ENCODE measurements at regions not wholly inside any gene's neighbourhood (a gene's known extent, or its start where the extent isn't known, plus 50 kb on each side); places are given as distances from the start of the nearest gene placed in this dataset.
"Not testable (repeated sequence)": the region's sequence is repeated elsewhere in the genome, so short reads cannot be mapped to it uniquely, and the experiment has no call there.

GRCh38 chr14:98934569-98934968 is 337.4 kb downstream of the BCL11B start:
- H3K4me3 Mint-ChIP-seq; H3K27ac Mint-ChIP-seq; H3K27me3 Mint-ChIP-seq (ENCODE audit: low read depth); H3K36me3 Mint-ChIP-seq (ENCODE audit: low read depth); H3K9me3 Mint-ChIP-seq: not testable (repeated sequence)
- peaks cover 43% of the 10 kb centered on the region for H3K4me1 Mint-ChIP-seq (ENCODE audit: low read depth)

GRCh38 chr14:98935921-98936320 is 336.1 kb downstream of the BCL11B start:
- Mint-ChIP-seq H3K4me1 (ENCODE audit: low read depth) (peaks cover 41% of the 10 kb centered on the region), H3K27ac (no peak overlapping the region), H3K27me3 (ENCODE audit: low read depth) (peaks cover 4% of the 10 kb centered on the region), H3K36me3 (ENCODE audit: low read depth) (peaks cover 6% of the 10 kb centered on the region), H3K4me3 (no peak overlapping the region), H3K9me3 (peaks cover 5% of the 10 kb centered on the region)

GRCh38 chr14:98937021-98937420 is 335.0 kb downstream of the BCL11B start:
- Mint-ChIP-seq H3K36me3 (ENCODE audit: low read depth) (peaks cover 6% of the 10 kb centered on the region), H3K27ac (no peak overlapping the region), H3K9me3 (peaks cover 5% of the 10 kb centered on the region), H3K4me1 (ENCODE audit: low read depth) (peaks cover 36% of the 10 kb centered on the region), H3K4me3 (no peak overlapping the region), H3K27me3 (ENCODE audit: low read depth) (peaks cover 4% of the 10 kb centered on the region)

GRCh38 chr14:98937712-98938505 is 334.1 kb downstream of the BCL11B start:
- Mint-ChIP-seq H3K9me3 (peaks cover 5% of the 10 kb centered on the region), H3K36me3 (ENCODE audit: low read depth) (peaks cover 6% of the 10 kb centered on the region), H3K27ac (no peak overlapping the region), H3K27me3 (ENCODE audit: low read depth) (peaks cover 4% of the 10 kb centered on the region), H3K4me1 (ENCODE audit: low read depth) (peaks cover 28% of the 10 kb centered on the region), H3K4me3 (no peak overlapping the region)

GRCh38 chr14:98940693-98941437 is 331.1 kb downstream of the BCL11B start:
- peaks cover 4% of the 10 kb centered on the region for H3K9me3 Mint-ChIP-seq
- H3K27ac Mint-ChIP-seq = no peak overlapping the region
- H3K4me3 Mint-ChIP-seq = no peak overlapping the region
- peaks cover 4% of the 10 kb centered on the region for H3K27me3 Mint-ChIP-seq (ENCODE audit: low read depth)
- peaks cover 16% of the 10 kb centered on the region for H3K4me1 Mint-ChIP-seq (ENCODE audit: low read depth)
- H3K36me3 Mint-ChIP-seq (ENCODE audit: low read depth) = peaks cover 3% of the 10 kb centered on the region

- H3K4me1 Mint-ChIP-seq (ENCODE audit: low read depth) = peaks cover 16% of the 10 kb centered on the region
Observed at GRCh38 chr14:98941481-98941880, 330.5 kb downstream of the BCL11B start.

GRCh38 chr14:98943907-98944306 is 328.1 kb downstream of the BCL11B start:
- H3K27me3 Mint-ChIP-seq (ENCODE audit: low read depth) = no peaks in the 10 kb centered on the region
- no peak overlapping the region for H3K27ac Mint-ChIP-seq
- H3K36me3 Mint-ChIP-seq (ENCODE audit: low read depth) = no peaks in the 10 kb centered on the region
- peaks cover 4% of the 10 kb centered on the region for H3K9me3 Mint-ChIP-seq
- peaks cover 14% of the 10 kb centered on the region for H3K4me1 Mint-ChIP-seq (ENCODE audit: low read depth)
- no peak overlapping the region for H3K4me3 Mint-ChIP-seq

More at GRCh38 chr14:98941481-98941880, 330.5 kb downstream of the BCL11B start:
- H3K9me3 Mint-ChIP-seq = peaks cover 4% of the 10 kb centered on the region
- peaks cover 3% of the 10 kb centered on the region for H3K36me3 Mint-ChIP-seq (ENCODE audit: low read depth)
- no peak overlapping the region for H3K4me3 Mint-ChIP-seq
- H3K27me3 Mint-ChIP-seq (ENCODE audit: low read depth) = peaks cover 4% of the 10 kb centered on the region
- no peak overlapping the region for H3K27ac Mint-ChIP-seq

- Mint-ChIP-seq H3K27ac (no peak overlapping the region), H3K36me3 (ENCODE audit: low read depth) (no peaks in the 10 kb centered on the region), H3K27me3 (ENCODE audit: low read depth) (no peaks in the 10 kb centered on the region), H3K4me3 (no peak overlapping the region), H3K9me3 (peaks cover 4% of the 10 kb centered on the region), H3K4me1 (ENCODE audit: low read depth) (peaks cover 9% of the 10 kb centered on the region)
Observed at GRCh38 chr14:98944989-98945388, 327.0 kb downstream of the BCL11B start.

GRCh38 chr14:98945611-98946570 is 326.1 kb downstream of the BCL11B start:
- Mint-ChIP-seq H3K36me3 (ENCODE audit: low read depth) (no peaks in the 10 kb centered on the region), H3K4me3 (no peak overlapping the region), H3K27ac (no peak overlapping the region), H3K4me1 (ENCODE audit: low read depth) (peaks cover 9% of the 10 kb centered on the region), H3K9me3 (peaks cover 4% of the 10 kb centered on the region), H3K27me3 (ENCODE audit: low read depth) (no peaks in the 10 kb centered on the region)

- Mint-ChIP-seq H3K9me3 (peaks cover 4% of the 10 kb centered on the region), H3K27ac (no peak overlapping the region), H3K36me3 (ENCODE audit: low read depth) (no peaks in the 10 kb centered on the region), H3K4me3 (no peak overlapping the region), H3K4me1 (ENCODE audit: low read depth) (peaks cover 4% of the 10 kb centered on the region), H3K27me3 (ENCODE audit: low read depth) (no peaks in the 10 kb centered on the region)
Observed at GRCh38 chr14:98946940-98947339, 325.1 kb downstream of the BCL11B start.

- Mint-ChIP-seq H3K27me3 (ENCODE audit: low read depth) (no peaks in the 10 kb centered on the region), H3K9me3 (peaks cover 4% of the 10 kb centered on the region), H3K36me3 (ENCODE audit: low read depth) (no peaks in the 10 kb centered on the region), H3K4me1 (ENCODE audit: low read depth) (peaks cover 8% of the 10 kb centered on the region), H3K27ac (no peak overlapping the region), H3K4me3 (no peak overlapping the region)
Observed at GRCh38 chr14:98947911-98948595, 323.9 kb downstream of the BCL11B start.

- Mint-ChIP-seq H3K27ac (no peak overlapping the region), H3K4me1 (ENCODE audit: low read depth) (peaks cover 9% of the 10 kb centered on the region), H3K4me3 (no peak overlapping the region), H3K9me3 (peaks cover 4% of the 10 kb centered on the region), H3K36me3 (ENCODE audit: low read depth) (no peaks in the 10 kb centered on the region), H3K27me3 (ENCODE audit: low read depth) (no peaks in the 10 kb centered on the region)
Observed at GRCh38 chr14:98949051-98949450, 322.9 kb downstream of the BCL11B start.

- H3K4me3 Mint-ChIP-seq = no peak overlapping the region
- no peaks in the 10 kb centered on the region for H3K36me3 Mint-ChIP-seq (ENCODE audit: low read depth)
- peaks cover 9% of the 10 kb centered on the region for H3K4me1 Mint-ChIP-seq (ENCODE audit: low read depth)
- peaks cover 3% of the 10 kb centered on the region for H3K9me3 Mint-ChIP-seq
- no peaks in the 10 kb centered on the region for H3K27me3 Mint-ChIP-seq (ENCODE audit: low read depth)
- no peak overlapping the region for H3K27ac Mint-ChIP-seq
Observed at GRCh38 chr14:98949481-98950135, 322.4 kb downstream of the BCL11B start.

Measured in T-helper 1 cell treated with Interleukin-12 subunit alpha and Interleukin-12 subunit beta and Interleukin-4 antibody, amounts not matched to agents 30 μg/mL and 1 μg/mL, for 36 hours (primary cell).